ENCODE measurements at regions not wholly inside any gene's neighbourhood (a gene's known extent, or its start where the extent isn't known, plus 50 kb on each side); places are given as distances from the start of the nearest gene placed in this dataset.
"Not testable (repeated sequence)": the region's sequence is repeated elsewhere in the genome, so short reads cannot be mapped to it uniquely, and the experiment has no call there.

- Histone ChIP-seq H3K36me3 (no peaks in the 10 kb centered on the region), H3K27ac (no peak overlapping the region), H3K9me3 (no peaks in the 10 kb centered on the region), H3K27me3 (no peaks in the 10 kb centered on the region), H3K4me1 (no peaks in the 10 kb centered on the region), H3K4me3 (no peak overlapping the region)
- DNase-seq = no peak
- 83 to 84% methylated on average over 8 of the region's 8 CpGs for WGBS, 2 donors
- intact Hi-C loops (cut with DNase I) = no loop called here
- TF ChIP-seq, protein P1, sequence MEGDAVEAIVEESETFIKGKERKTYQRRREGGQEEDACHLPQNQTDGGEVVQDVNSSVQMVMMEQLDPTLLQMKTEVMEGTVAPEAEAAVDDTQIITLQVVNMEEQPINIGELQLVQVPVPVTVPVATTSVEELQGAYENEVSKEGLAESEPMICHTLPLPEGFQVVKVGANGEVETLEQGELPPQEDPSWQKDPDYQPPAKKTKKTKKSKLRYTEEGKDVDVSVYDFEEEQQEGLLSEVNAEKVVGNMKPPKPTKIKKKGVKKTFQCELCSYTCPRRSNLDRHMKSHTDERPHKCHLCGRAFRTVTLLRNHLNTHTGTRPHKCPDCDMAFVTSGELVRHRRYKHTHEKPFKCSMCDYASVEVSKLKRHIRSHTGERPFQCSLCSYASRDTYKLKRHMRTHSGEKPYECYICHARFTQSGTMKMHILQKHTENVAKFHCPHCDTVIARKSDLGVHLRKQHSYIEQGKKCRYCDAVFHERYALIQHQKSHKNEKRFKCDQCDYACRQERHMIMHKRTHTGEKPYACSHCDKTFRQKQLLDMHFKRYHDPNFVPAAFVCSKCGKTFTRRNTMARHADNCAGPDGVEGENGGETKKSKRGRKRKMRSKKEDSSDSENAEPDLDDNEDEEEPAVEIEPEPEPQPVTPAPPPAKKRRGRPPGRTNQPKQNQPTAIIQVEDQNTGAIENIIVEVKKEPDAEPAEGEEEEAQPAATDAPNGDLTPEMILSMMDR (IDR thresholded peaks at IDR 0.05) = no peak
- TF ChIP-seq EP300 (IDR thresholded peaks at IDR 0.05) (no peak), POLR2AphosphoS5 (IDR thresholded peaks at IDR 0.05) (no peak), POLR2A (IDR thresholded peaks at IDR 0.05) (no peak)
These were observed 93.2 kb upstream of the CAB39 start for GRCh38 chr2:230619491-230619890.

- WGBS, 2 donors = 57 to 70% methylated on average over 4 of the region's 4 CpGs
These were observed 87.4 kb upstream of the CAB39 start for GRCh38 chr2:230625220-230625619.

GRCh38 chr2:230627091-230627490 is 85.6 kb upstream of the CAB39 start:
- H3K4me1 ChIP-seq; H3K27me3 ChIP-seq; H3K9me3 ChIP-seq; H3K27ac ChIP-seq; H3K36me3 ChIP-seq; DNase-seq; intact Hi-C loops (cut with DNase I); H3K4me3 ChIP-seq: not testable (repeated sequence)
- WGBS, 2 donors = 88 to 96% methylated on average over 4 of the region's 4 CpGs

More at GRCh38 chr2:230625220-230625619, 87.4 kb upstream of the CAB39 start:
- H3K4me3 ChIP-seq; H3K27me3 ChIP-seq; H3K9me3 ChIP-seq; H3K27ac ChIP-seq; H3K4me1 ChIP-seq; H3K36me3 ChIP-seq; intact Hi-C loops (cut with DNase I); DNase-seq: not testable (repeated sequence)

DNA sequence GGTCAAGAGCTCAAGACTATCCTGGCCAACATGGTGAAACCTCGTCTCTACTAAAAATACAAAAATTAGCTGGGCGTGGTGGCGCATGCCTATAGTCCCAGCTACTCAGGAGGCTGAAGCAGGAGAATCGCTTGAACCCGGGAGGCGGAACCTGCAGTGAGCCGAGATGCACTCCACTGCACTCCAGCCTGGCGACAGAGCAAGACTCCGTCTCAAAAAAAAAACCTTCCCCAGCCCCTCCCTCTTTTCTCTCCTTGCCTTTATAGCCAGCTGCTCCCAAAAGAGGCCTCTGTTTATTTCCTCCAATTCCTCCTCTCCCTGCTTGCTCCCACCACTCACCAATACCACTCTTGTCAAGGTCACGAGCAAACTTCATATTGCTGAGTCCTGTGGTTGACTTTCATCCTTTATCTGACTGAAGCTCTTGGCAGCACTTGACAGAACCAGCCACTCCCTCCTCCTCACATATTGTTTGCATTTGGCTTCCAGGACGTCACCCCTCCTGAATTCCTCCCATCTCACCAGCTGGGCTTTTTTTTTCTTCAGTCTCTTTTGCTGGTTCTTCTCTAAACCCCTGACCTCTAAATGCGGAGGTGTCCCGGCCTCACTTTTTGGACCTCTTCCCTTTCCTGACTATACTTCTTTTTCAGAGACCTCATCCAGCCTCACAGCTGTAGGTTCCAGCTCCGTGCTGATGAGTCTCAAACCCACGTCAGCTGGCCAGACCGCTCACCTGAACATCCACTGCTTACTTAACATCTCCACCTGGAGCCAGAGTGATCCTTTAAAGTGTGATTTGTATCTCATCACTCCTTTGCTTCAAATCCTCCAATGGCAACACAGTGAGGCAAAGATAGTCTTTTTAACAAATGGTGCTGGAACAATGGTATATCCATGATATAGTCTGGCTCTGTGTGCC is 84.6 kb upstream of the CAB39 start:
- 31 to 67% methylated on average over 16 of the region's 16 CpGs for WGBS, 2 donors
- Histone ChIP-seq H3K4me3 (no peak overlapping the region), H3K27me3 (no peaks in the 10 kb centered on the region), H3K27ac (no peak overlapping the region), H3K9me3 (no peaks in the 10 kb centered on the region), H3K36me3 (no peaks in the 10 kb centered on the region), H3K4me1 (no peaks in the 10 kb centered on the region)
- intact Hi-C loops (cut with DNase I) = no loop called here
- TF ChIP-seq POLR2A (IDR thresholded peaks at IDR 0.05) (no peak), EP300 (IDR thresholded peaks at IDR 0.05) (no peak), POLR2AphosphoS5 (IDR thresholded peaks at IDR 0.05) (no peak)
- DNase-seq = no peak

DNA sequence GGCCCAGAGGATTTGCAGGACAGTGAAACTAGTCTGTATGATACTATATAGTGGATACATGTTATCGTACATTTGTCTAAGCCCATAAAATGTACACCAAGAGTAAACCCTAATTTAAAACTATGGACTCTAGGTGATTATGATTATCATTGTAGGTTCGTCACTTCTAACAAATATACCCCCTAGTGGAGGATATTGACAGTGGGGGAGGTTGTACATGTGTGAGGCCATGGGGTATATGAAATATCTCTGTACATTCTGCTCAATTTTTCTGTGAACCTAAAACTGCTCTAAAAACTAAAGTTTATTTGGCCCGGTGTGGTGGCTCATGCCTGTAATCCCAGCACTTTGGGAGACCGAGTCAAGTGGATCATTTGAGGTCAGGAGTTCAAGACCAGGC is 81.2 kb upstream of the CAB39 start:
- no peaks in the 10 kb centered on the region for H3K27me3 ChIP-seq
- WGBS, 2 donors = 96% methylated on average over 4 of the region's 4 CpGs
- H3K4me3 ChIP-seq = no peak overlapping the region
- no peaks in the 10 kb centered on the region for H3K4me1 ChIP-seq
- TF ChIP-seq POLR2AphosphoS5 (IDR thresholded peaks at IDR 0.05) = no peak
- no peak for TF ChIP-seq POLR2A (IDR thresholded peaks at IDR 0.05)
- TF ChIP-seq EP300 (IDR thresholded peaks at IDR 0.05) = no peak
- TF ChIP-seq, protein P1 (IDR thresholded peaks at IDR 0.05) = no peak
- H3K27ac ChIP-seq = no peak overlapping the region
- intact Hi-C loops (cut with DNase I) = no loop called here
- DNase-seq = no peak
- H3K36me3 ChIP-seq = no peaks in the 10 kb centered on the region
- no peaks in the 10 kb centered on the region for H3K9me3 ChIP-seq

DNA sequence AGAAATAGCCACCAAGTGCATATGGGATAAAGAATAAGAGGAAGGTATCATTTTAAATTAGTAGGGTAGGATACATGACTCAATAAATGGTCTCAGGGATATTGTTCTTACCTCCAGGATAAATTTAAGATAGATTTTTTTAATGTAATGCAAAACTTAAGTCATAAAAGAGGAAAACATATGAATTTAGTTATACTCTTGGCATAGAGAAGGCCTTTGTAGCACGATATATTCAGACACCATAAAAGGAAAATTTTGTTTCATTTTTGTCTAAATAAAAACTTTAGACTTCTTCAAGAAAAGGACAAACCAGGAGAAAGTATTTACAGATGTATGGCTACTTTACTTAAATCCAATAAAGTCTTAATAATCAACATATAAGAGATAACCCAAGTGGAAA is 78.5 kb upstream of the CAB39 start:
- Histone ChIP-seq H3K4me3 (no peak overlapping the region), H3K27ac (no peak overlapping the region), H3K27me3 (no peaks in the 10 kb centered on the region), H3K9me3 (no peaks in the 10 kb centered on the region), H3K4me1 (no peaks in the 10 kb centered on the region), H3K36me3 (no peaks in the 10 kb centered on the region)
- intact Hi-C loops (cut with DNase I) = no loop called here
- TF ChIP-seq POLR2A (IDR thresholded peaks at IDR 0.05) = no peak
- TF ChIP-seq, protein P1 (IDR thresholded peaks at IDR 0.05) = no peak
- no peak for TF ChIP-seq EP300 (IDR thresholded peaks at IDR 0.05)
- no peak for TF ChIP-seq POLR2AphosphoS5 (IDR thresholded peaks at IDR 0.05)
- no peak for DNase-seq
- 67 to 79% methylated on average over 1 of the region's 1 CpG for WGBS, 2 donors

- H3K36me3 ChIP-seq; H3K27ac ChIP-seq; H3K9me3 ChIP-seq; intact Hi-C loops (cut with DNase I); H3K27me3 ChIP-seq; H3K4me3 ChIP-seq; DNase-seq; H3K4me1 ChIP-seq: not testable (repeated sequence)
- 95% methylated on average over 5 of the region's 5 CpGs for WGBS, 2 donors
These were observed 77.8 kb upstream of the CAB39 start for GRCh38 chr2:230634721-230635313.
